NCI-H1436 (cell line): ENCODE measurements at regions not wholly inside any gene's neighbourhood (a gene's known extent, or its start where the extent isn't known, plus 50 kb on each side); places are given as distances from the start of the nearest gene placed in this dataset.

Experiments
- DNase-seq: peaks from one replicate; lab custom pipeline; 2025; lab: John Stamatoyannopoulos, UW

GRCh38 chr18:28972333-28972907 lies 795.5 kb upstream of the CDH2 start:
- DNase-seq: no peak

GRCh38 chr18:28963481-28963880 lies 786.6 kb upstream of the CDH2 start:
- DNase-seq: no peak

- DNase-seq: peak; percentile 6
These were observed 784.8 kb upstream of the CDH2 start for GRCh38 chr18:28961669-28962228.

- DNase-seq: no peak
These were observed 783.2 kb upstream of the CDH2 start for GRCh38 chr18:28960146-28960545.

- no peak for DNase-seq
These were observed 775.4 kb upstream of the CDH2 start for GRCh38 chr18:28952339-28952738.

- DNase-seq: no peak
These were observed 771.0 kb upstream of the CDH2 start for GRCh38 chr18:28947900-28948299.

- no peak for DNase-seq
These were observed 769.5 kb upstream of the CDH2 start for GRCh38 chr18:28946471-28946870.

- DNase-seq: no peak
These were observed 746.0 kb upstream of the CDH2 start for GRCh38 chr18:28922936-28923335.

- no peak for DNase-seq
These were observed 739.5 kb upstream of the CDH2 start for GRCh38 chr18:28916456-28916855.

GRCh38 chr18:28905509-28905908 lies 728.6 kb upstream of the CDH2 start:
- DNase-seq: no peak

- no peak for DNase-seq
These were observed 727.9 kb upstream of the CDH2 start for GRCh38 chr18:28904789-28905364.

- no peak for DNase-seq
These were observed 726.4 kb upstream of the CDH2 start for GRCh38 chr18:28903306-28903705.

- DNase-seq: no peak
These were observed 713.9 kb upstream of the CDH2 start for GRCh38 chr18:28890791-28891190.

GRCh38 chr18:28884304-28884703 lies 707.4 kb upstream of the CDH2 start:
- no peak for DNase-seq

- no peak for DNase-seq
These were observed 703.9 kb upstream of the CDH2 start for GRCh38 chr18:28880856-28881255.

GRCh38 chr18:28875059-28875458 lies 698.1 kb upstream of the CDH2 start:
- DNase-seq: no peak

- DNase-seq: no peak
These were observed 686.5 kb upstream of the CDH2 start for GRCh38 chr18:28863396-28863795.

- no peak for DNase-seq
These were observed 681.3 kb upstream of the CDH2 start for GRCh38 chr18:28858248-28858647.

GRCh38 chr18:28855989-28856388 lies 679.1 kb upstream of the CDH2 start:
- DNase-seq: no peak

GRCh38 chr18:28855524-28855923 lies 678.6 kb upstream of the CDH2 start:
- no peak for DNase-seq

- no peak for DNase-seq
These were observed 678.0 kb upstream of the CDH2 start for GRCh38 chr18:28854964-28855363.

- no peak for DNase-seq
These were observed 670.0 kb upstream of the CDH2 start for GRCh38 chr18:28846958-28847357.

- no peak for DNase-seq
These were observed 660.2 kb upstream of the CDH2 start for GRCh38 chr18:28837100-28837499.

- DNase-seq: no peak
These were observed 658.0 kb upstream of the CDH2 start for GRCh38 chr18:28834889-28835288.
